H9 (cell line): ENCODE measurements at regions not wholly inside any gene's neighbourhood (a gene's known extent, or its start where the extent isn't known, plus 50 kb on each side); places are given as distances from the start of the nearest gene placed in this dataset.

Experiments used
- DNase-seq: peaks from one replicate; pipeline ENCODE4 v3.0.0-alpha.2; 2017
- H2AFZ ChIP-seq: one replicate; pipeline ENCODE4 v1.6.1; 2013; ENCODE audit warnings: mild to moderate bottlenecking, low read length, control low read depth, moderate library complexity
- H2AK5ac ChIP-seq: 2 replicates; pipeline ENCODE4 v1.6.1; 2013; ENCODE audit warnings: low read length, control low read depth, mixed read lengths; ENCODE audit not compliant: insufficient read length
- H2BK120ac ChIP-seq: one replicate; pipeline ENCODE4 v1.6.1; 2013; ENCODE audit warnings: low read depth, mild to moderate bottlenecking, low read length, control low read depth, inconsistent platforms; ENCODE audit not compliant: poor library complexity, severe bottlenecking
- H2BK12ac ChIP-seq: 2 replicates; pipeline ENCODE4 v1.6.1; 2013; ENCODE audit warnings: low read length, control low read depth, mixed read lengths, low read depth; ENCODE audit not compliant: insufficient read length
- H2BK15ac ChIP-seq: 2 replicates; pipeline ENCODE4 v1.6.1; 2013; ENCODE audit warnings: low read depth, low read length, control low read depth
- H2BK20ac ChIP-seq: one replicate; pipeline ENCODE4 v1.6.1; 2013; ENCODE audit warnings: low read depth, mild to moderate bottlenecking, low read length, control low read depth, inconsistent platforms; ENCODE audit not compliant: poor library complexity, severe bottlenecking
- H2BK5ac ChIP-seq: 2 replicates; pipeline ENCODE4 v1.6.1; 2013; ENCODE audit warnings: low read length, control low read depth, mixed read lengths; ENCODE audit not compliant: insufficient read length
- H3K14ac ChIP-seq: 2 replicates; pipeline ENCODE4 v1.6.1; 2013; ENCODE audit warnings: low read length, control low read depth; ENCODE audit not compliant: insufficient read depth
- H3K18ac ChIP-seq: 2 replicates; pipeline ENCODE4 v1.6.1; 2013; ENCODE audit warnings: low read depth, mild to moderate bottlenecking, mixed read lengths, low read length, control low read depth; ENCODE audit not compliant: insufficient read length
- H3K23ac ChIP-seq: 2 replicates; pipeline ENCODE4 v1.6.1; 2013; ENCODE audit warnings: low read length, control low read depth, mixed read lengths, low read depth; ENCODE audit not compliant: insufficient read length
- H3K23me2 ChIP-seq: 2 replicates; pipeline ENCODE4 v1.6.1; 2013; ENCODE audit warnings: low read depth, mild to moderate bottlenecking, mixed read lengths, low read length, control low read depth; ENCODE audit not compliant: insufficient read length, poor library complexity, severe bottlenecking
- H3K27ac ChIP-seq: 2 replicates; pipeline ENCODE4 v1.5.1; 2013; ENCODE audit warnings: low read length, control low read depth, mixed read lengths, low read depth; ENCODE audit not compliant: insufficient read length
- H3K27me3 ChIP-seq: 2 replicates; pipeline ENCODE4 v1.6.1; 2013; ENCODE audit warnings: low read length, control low read depth, inconsistent platforms; ENCODE audit not compliant: insufficient read depth
- H3K4ac ChIP-seq: 2 replicates; pipeline ENCODE4 v1.6.1; 2013; ENCODE audit warnings: low read depth, mild to moderate bottlenecking, control low read depth, inconsistent platforms, low read length, moderate library complexity
- H3K4me1 ChIP-seq: 2 replicates; pipeline ENCODE4 v1.6.1; 2013; ENCODE audit warnings: low read length, control low read depth, inconsistent platforms; ENCODE audit not compliant: insufficient read depth
- H3K4me2 ChIP-seq: 2 replicates; pipeline ENCODE4 v1.6.1; 2013; ENCODE audit warnings: low read length, control low read depth, mixed read lengths; ENCODE audit not compliant: insufficient read length, insufficient read depth
- H3K56ac ChIP-seq: 2 replicates; pipeline ENCODE4 v1.6.1; 2013; ENCODE audit warnings: low read depth, mild to moderate bottlenecking, mixed read lengths, low read length, control low read depth; ENCODE audit not compliant: insufficient read length
- H3K79me1 ChIP-seq: 2 replicates; pipeline ENCODE4 v1.6.1; 2013; ENCODE audit warnings: low read depth, mild to moderate bottlenecking, moderate library complexity, low read length, control low read depth, inconsistent platforms; ENCODE audit not compliant: insufficient read depth, poor library complexity, severe bottlenecking
- H3K79me2 ChIP-seq: 2 replicates; pipeline ENCODE4 v1.6.1; 2013; ENCODE audit warnings: low read length, control low read depth, inconsistent platforms; ENCODE audit not compliant: insufficient read depth
- H3K9ac ChIP-seq: 2 replicates; pipeline ENCODE4 v1.6.1; 2013; ENCODE audit warnings: low read length, control low read depth, mixed read lengths; ENCODE audit not compliant: insufficient read length; ENCODE audit errors: extremely low read depth
- H3K9me3 ChIP-seq: one replicate; pipeline ENCODE4 v1.6.1; 2013; ENCODE audit warnings: low read depth, low read length, inconsistent platforms; ENCODE audit not compliant: control insufficient read depth
- H3T11ph ChIP-seq: one replicate; pipeline ENCODE4 v1.6.1; 2013; ENCODE audit warnings: mild to moderate bottlenecking, low read length, control low read depth, inconsistent platforms
- H4K20me1 ChIP-seq: one replicate; pipeline ENCODE4 v1.6.1; 2013; ENCODE audit not compliant: control insufficient read depth, insufficient read length, insufficient read depth
- H4K5ac ChIP-seq: 2 replicates; pipeline ENCODE4 v1.6.1; 2013; ENCODE audit warnings: low read depth, mild to moderate bottlenecking, mixed read lengths, low read length, control low read depth; ENCODE audit not compliant: insufficient read length
- H4K8ac ChIP-seq: replicated peaks from 2 replicates; pipeline ENCODE4 v1.6.1; 2013; ENCODE audit warnings: low read length, control low read depth, mixed read lengths, low read depth; ENCODE audit not compliant: insufficient read length
- H4K91ac ChIP-seq: 2 replicates; pipeline ENCODE4 v1.6.1; 2013; ENCODE audit warnings: low read depth, mild to moderate bottlenecking, moderate library complexity, mixed read lengths, low read length, control low read depth; ENCODE audit not compliant: insufficient read length
- H3K27ac Mint-ChIP-seq, 3 experiments: 2 replicates in 2 of 3; 3 replicates in 1 of 3; pipeline ENCODE4 v1.8.0; 2020 to 2021; ENCODE audit warnings: mixed read lengths in 3 of 3, mild to moderate bottlenecking in 1 of 3, moderate library complexity in 1 of 3
- H3K27me3 Mint-ChIP-seq: 2 replicates; pipeline ENCODE4 v1.8.0; 2021; ENCODE audit warnings: low read depth, mild to moderate bottlenecking, moderate library complexity, mixed read lengths
- H3K36me3 Mint-ChIP-seq, 3 experiments: 2 replicates in 2 of 3; 3 replicates in 1 of 3; pipeline ENCODE4 v1.8.0; 2020 to 2021; ENCODE audit warnings: low read depth in 3 of 3, mixed read lengths in 3 of 3; ENCODE audit not compliant: insufficient read depth in 1 of 3
- H3K4me1 Mint-ChIP-seq, 2 experiments: 2 replicates each; pipeline ENCODE4 v1.8.0; 2020; ENCODE audit warnings: mixed read lengths in 2 of 2
- H3K4me3 Mint-ChIP-seq, 2 experiments: 2 replicates in 1 of 2; 3 replicates in 1 of 2; pipeline ENCODE4 v1.8.0; 2020 to 2021; ENCODE audit warnings: mild to moderate bottlenecking in 2 of 2, mixed read lengths in 2 of 2, moderate library complexity in 1 of 2
- H3K9me3 Mint-ChIP-seq, 2 experiments: 2 replicates in 1 of 2; 3 replicates in 1 of 2; pipeline ENCODE4 v1.8.0; 2020; ENCODE audit warnings: mild to moderate bottlenecking in 2 of 2, mixed read lengths in 2 of 2, moderate library complexity in 1 of 2
- CTCF ChIP-seq: fragments of 200-600 bp; sonication (generic); conservative IDR thresholded peaks from 3 replicates; pipeline ENCODE4 v1.8.0; 2021; ENCODE audit warnings: antibody characterized with exemption, mild to moderate bottlenecking
- WGBS: extraction: QIAGEN DNeasy Blood & Tissue Kit; methylation state at CpG from one replicate; pipeline ENCODE4 v1.1.7; 2013; ENCODE audit warnings: missing lambda C conversion rate, low lambda C conversion rate, mixed read lengths; ENCODE audit not compliant: insufficient read length; ENCODE audit errors: extremely low coverage; 5-methylcytosine and 5-hydroxymethylcytosine counted together

- no peaks in the 10 kb centered on the region for H3K23me2 ChIP-seq
- H3T11ph ChIP-seq, result no peak overlapping the region
- H3K9me3 Mint-ChIP-seq, result peaks cover 2% of the 10 kb centered on the region in 2 experiments; a peak in 2 of 5 replicates
- H3K27ac Mint-ChIP-seq, result no peak overlapping the region
- H3K4ac ChIP-seq, result no peak overlapping the region
- H2BK120ac ChIP-seq, result no peak overlapping the region
- no peak for DNase-seq
- no peak overlapping the region for H2AFZ ChIP-seq
- H2BK20ac ChIP-seq, result no peak overlapping the region
- no peak for TF ChIP-seq CTCF
- no peaks in the 10 kb centered on the region for H3K27me3 Mint-ChIP-seq
- H4K8ac ChIP-seq, result no peak overlapping the region
- peaks cover 6 to 7% of the 10 kb centered on the region in 2 experiments; a peak in 2 of 4 replicates for H3K4me1 Mint-ChIP-seq
- H3K27ac ChIP-seq, result no peak overlapping the region
- H3K9ac ChIP-seq, result no peak overlapping the region
- no peak overlapping the region for H4K5ac ChIP-seq
- H3K4me1 ChIP-seq, result no peaks in the 10 kb centered on the region
- H3K56ac ChIP-seq, result no peak overlapping the region
- H3K18ac ChIP-seq, result no peak overlapping the region
- no peak overlapping the region for H2BK15ac ChIP-seq
- H3K36me3 Mint-ChIP-seq, result no peaks in the 10 kb centered on the region; a peak in 1 of 7 replicates
- no peak overlapping the region for H2BK5ac ChIP-seq
- H4K20me1 ChIP-seq, result no peaks in the 10 kb centered on the region
- no peaks in the 10 kb centered on the region for H3K9me3 ChIP-seq
- no peak overlapping the region for H2AK5ac ChIP-seq
- no peak overlapping the region for H2BK12ac ChIP-seq
- no peak overlapping the region for H3K14ac ChIP-seq
- H3K4me3 Mint-ChIP-seq, result no peak overlapping the region
- no peaks in the 10 kb centered on the region for H3K27me3 ChIP-seq
- H3K4me2 ChIP-seq, result no peak overlapping the region
- no CpG with 5 or more reads among the region's 4 CpGs for WGBS
- H3K79me2 ChIP-seq, result no peaks in the 10 kb centered on the region
- H3K79me1 ChIP-seq, result no peaks in the 10 kb centered on the region
- no peak overlapping the region for H3K23ac ChIP-seq
- no peak overlapping the region for H4K91ac ChIP-seq
Observed at GRCh38 chr7:46811529-46811928, 770.4 kb downstream of the TNS3 start.
